ENCODE measurements at regions not wholly inside any gene's neighbourhood (a gene's known extent, or its start where the extent isn't known, plus 50 kb on each side); places are given as distances from the start of the nearest gene placed in this dataset.

DNA sequence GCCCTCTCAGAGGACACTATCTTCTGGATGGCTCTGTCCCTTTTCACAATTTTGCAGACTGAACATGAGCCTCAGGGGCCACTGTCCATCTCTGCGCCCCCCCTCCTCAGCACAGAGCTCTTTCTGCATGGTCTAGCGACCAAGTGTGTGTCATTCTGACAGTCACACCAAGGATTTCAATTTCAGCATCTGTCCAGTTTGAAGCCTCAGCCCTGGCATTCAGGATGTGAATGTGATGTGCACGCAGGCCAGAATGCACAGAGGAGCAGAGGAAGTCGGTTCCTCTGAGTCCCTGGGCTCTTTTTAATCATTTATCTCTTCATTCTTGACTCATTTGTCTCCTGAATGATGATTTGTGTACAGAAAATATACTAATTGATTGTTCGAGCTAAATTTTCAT, 102.0 kb upstream of the PWP1 start:
- dilution Hi-C loops (cut with MboI; ENCODE audit: extremely low pct_ligation_motif_present, low sequenced_read_pairs) = no loop called here
- Histone ChIP-seq H4K20me1 (replicated peaks; ENCODE audit: control insufficient read depth, extremely low read depth, insufficient read depth, low read length) (no peaks in the 10 kb centered on the region), H3K4me2 (ENCODE audit: insufficient read depth, low read length) (no peak overlapping the region), H2AFZ (ENCODE audit: low read depth, low read length) (no peak overlapping the region), H3K9ac (replicated peaks; ENCODE audit: extremely low read depth, insufficient read depth, low read length) (no peak overlapping the region), H3K79me2 (ENCODE audit: control insufficient read depth, insufficient read depth, low read length) (no peaks in the 10 kb centered on the region), H3K4me3 (replicated peaks in 1 of 3; ENCODE audit: insufficient read depth in 1 of 3, low read depth in 1 of 3, low read length in 3 of 3) (no peak overlapping the region), H3K27ac (ENCODE audit: insufficient read depth, low read depth, low read length) (no peak overlapping the region), H3K27me3 (ENCODE audit: control insufficient read depth in 2 of 2, insufficient read depth in 2 of 2, low read length in 2 of 2) (peaks cover 4 to 9% of the 10 kb centered on the region in 2 experiments), H3K9me3 (replicated peaks; ENCODE audit: control insufficient read depth, insufficient read depth, low read length) (no peaks in the 10 kb centered on the region), H3K36me3 (ENCODE audit: control insufficient read depth in 2 of 2, extremely low read depth in 1 of 2, insufficient read depth in 2 of 2, low read length in 2 of 2) (no peaks in the 10 kb centered on the region), H3K9me1 (replicated peaks; ENCODE audit: control insufficient read depth, extremely low read depth, insufficient read depth, low read length) (no peaks in the 10 kb centered on the region), H3K4me1 (ENCODE audit: control insufficient read depth, extremely low read depth, insufficient read depth, low read length) (no peaks in the 10 kb centered on the region)
- intact Hi-C loops (cut with micrococcal nuclease) = no loop called here
- POLR2A ChIA-PET = no interaction called here
- no TSS peak for BruUV-seq (replicated peaks)
- no peak for FAIRE-seq
- no peak for DNase-seq (ENCODE audit: low read depth, low spot score)
- TF ChIP-seq MYC (IDR thresholded peaks at IDR 0.05; ENCODE audit: low read depth, low read length) (no peak), JUN (IDR thresholded peaks at IDR 0.05; ENCODE audit: borderline replicate concordance, insufficient read depth, insufficient read length, low read depth) (no peak), FOS (IDR thresholded peaks at IDR 0.05; ENCODE audit: borderline replicate concordance, insufficient read depth, low read length) (no peak), POLR2AphosphoS5 (IDR thresholded peaks at IDR 0.05; ENCODE audit: insufficient read depth, low read depth, low read length) (no peak), POLR2A (IDR thresholded peaks at IDR 0.05; ENCODE audit: low read depth, low read length) (no peak)
- TF ChIP-seq, protein P1, sequence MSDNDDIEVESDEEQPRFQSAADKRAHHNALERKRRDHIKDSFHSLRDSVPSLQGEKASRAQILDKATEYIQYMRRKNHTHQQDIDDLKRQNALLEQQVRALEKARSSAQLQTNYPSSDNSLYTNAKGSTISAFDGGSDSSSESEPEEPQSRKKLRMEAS (IDR thresholded peaks at IDR 0.05; ENCODE audit: insufficient read depth, insufficient read length) = no peak
- TF ChIP-seq, protein P2, sequence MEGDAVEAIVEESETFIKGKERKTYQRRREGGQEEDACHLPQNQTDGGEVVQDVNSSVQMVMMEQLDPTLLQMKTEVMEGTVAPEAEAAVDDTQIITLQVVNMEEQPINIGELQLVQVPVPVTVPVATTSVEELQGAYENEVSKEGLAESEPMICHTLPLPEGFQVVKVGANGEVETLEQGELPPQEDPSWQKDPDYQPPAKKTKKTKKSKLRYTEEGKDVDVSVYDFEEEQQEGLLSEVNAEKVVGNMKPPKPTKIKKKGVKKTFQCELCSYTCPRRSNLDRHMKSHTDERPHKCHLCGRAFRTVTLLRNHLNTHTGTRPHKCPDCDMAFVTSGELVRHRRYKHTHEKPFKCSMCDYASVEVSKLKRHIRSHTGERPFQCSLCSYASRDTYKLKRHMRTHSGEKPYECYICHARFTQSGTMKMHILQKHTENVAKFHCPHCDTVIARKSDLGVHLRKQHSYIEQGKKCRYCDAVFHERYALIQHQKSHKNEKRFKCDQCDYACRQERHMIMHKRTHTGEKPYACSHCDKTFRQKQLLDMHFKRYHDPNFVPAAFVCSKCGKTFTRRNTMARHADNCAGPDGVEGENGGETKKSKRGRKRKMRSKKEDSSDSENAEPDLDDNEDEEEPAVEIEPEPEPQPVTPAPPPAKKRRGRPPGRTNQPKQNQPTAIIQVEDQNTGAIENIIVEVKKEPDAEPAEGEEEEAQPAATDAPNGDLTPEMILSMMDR (IDR thresholded peaks at IDR 0.05; ENCODE audit: extremely low read depth in 1 of 2, insufficient read depth in 1 of 2, low read depth in 1 of 2, low read length in 2 of 2) = no peak
- CTCF ChIA-PET = interaction anchor here (1.3 kb wide), 1 partner anchor 457 kb away, joined by 3 read pairs; no protein-coding TSS in a partner anchor
